Stimulated activated CD8-positive, alpha-beta memory T cell treated with anti-CD3 and anti-CD28 coated beads, Interleukin-15, amount 100 ng/mL, for 24 hours (primary cell): ENCODE measurements at regions not wholly inside any gene's neighbourhood (a gene's known extent, or its start where the extent isn't known, plus 50 kb on each side); places are given as distances from the start of the nearest gene placed in this dataset.

Source experiments
- DNase-seq: peaks from one replicate; pipeline ENCODE4 v3.0.0-alpha.2; 2020; ENCODE audit warnings: low read depth

- no peak for DNase-seq
Measured at GRCh38 chr5:117212866-117213265, 638.2 kb upstream of the SEMA6A start.

GRCh38 chr5:117210796-117211195 is 636.2 kb upstream of the SEMA6A start:
- DNase-seq = no peak

GRCh38 chr5:117209479-117209878 is 634.9 kb upstream of the SEMA6A start:
- DNase-seq = no peak

DNA sequence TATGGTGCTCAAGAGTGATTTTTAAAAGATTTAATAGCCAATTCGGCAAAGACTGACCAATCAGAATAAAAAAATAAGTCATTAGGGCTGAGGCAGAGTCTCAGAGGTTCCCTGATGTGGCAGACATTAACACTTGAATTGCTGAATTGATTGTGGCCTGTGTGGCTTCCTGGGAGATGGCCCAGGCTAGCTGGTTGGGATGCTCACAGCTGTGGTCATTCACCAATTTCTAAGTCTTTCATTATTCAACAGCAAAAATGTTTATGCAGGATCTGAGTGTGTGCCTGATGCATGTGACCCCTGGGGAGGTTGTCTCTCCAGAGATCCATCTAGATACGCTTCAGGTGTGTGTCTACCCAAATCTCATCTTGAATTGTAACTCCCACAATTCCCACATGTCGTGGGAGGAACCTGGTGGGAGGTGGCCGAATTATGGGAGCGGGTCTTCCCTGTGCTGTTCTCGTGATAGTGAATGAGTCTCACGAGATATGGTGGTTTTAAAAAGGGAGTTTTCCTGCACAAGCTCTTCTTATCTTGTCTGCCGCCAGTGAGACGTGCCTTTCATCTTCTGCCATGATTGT is 632.6 kb upstream of the SEMA6A start:
- no peak for DNase-seq

DNA sequence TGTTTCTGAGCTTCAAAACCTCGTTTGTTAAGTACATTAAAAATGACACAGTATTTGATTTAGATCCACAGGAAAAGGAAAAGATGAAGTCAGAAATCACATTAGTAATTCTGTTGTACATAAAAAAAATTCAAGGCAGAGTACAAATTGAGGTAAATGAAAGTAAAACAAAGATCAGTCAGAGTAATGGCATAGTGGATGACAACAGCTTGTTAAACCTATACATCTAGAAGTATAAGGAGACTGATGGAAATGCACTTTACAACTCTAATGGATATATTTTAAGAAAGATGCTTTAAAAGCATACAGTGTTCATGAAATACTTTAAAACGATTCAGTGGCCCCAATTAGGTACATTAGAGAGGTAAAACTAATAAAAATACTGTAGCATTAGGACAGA is 631.3 kb upstream of the SEMA6A start:
- no peak for DNase-seq

- no peak for DNase-seq
Measured at GRCh38 chr5:117204926-117205869, 630.6 kb upstream of the SEMA6A start.

DNA sequence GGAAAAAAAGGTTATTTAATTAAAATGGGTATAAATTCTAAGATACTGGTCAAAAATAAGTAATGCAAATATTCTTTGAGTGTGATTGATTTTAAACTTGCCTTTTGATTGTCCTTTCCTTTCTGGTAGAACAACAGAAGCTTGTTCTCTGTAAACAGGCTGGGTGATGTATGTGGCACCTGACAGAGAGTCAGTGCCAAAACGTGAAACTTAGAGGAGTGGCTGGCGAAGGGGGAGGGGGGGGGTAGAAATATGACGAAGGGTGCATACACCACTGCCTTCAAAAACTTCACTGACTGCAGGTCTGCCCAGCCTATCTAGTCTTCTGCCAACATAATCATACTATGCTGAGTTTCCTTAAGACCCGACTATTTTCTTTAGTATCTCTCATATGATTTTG is 629.8 kb upstream of the SEMA6A start:
- DNase-seq = no peak

GRCh38 chr5:117203584-117203983 is 629.0 kb upstream of the SEMA6A start:
- DNase-seq = no peak

DNA sequence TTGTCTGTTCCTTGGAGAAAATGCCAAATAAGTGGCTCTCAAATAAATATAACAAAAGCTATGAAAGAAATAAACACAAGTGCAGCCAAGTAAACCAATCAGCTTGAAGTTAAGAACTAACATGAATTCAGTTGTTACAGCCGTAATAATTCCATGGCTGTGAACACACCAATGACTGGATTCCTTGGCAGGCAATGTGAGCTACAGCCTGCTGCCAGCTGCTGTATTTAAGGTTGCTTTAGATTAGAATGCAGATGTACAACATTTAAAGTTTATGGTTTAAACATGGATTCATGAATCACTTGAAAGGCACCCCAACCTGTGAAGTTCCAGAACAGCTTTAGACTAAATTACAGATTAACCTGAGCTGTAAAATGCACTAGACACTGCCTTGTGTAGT is 626.4 kb upstream of the SEMA6A start:
- no peak for DNase-seq

GRCh38 chr5:117195076-117195475 is 620.5 kb upstream of the SEMA6A start:
- no peak for DNase-seq

- DNase-seq = no peak
Measured at GRCh38 chr5:117191251-117191650, 616.6 kb upstream of the SEMA6A start.

GRCh38 chr5:117189784-117190183 is 615.2 kb upstream of the SEMA6A start:
- DNase-seq = no peak

GRCh38 chr5:117188211-117188610 is 613.6 kb upstream of the SEMA6A start:
- no peak for DNase-seq

DNA sequence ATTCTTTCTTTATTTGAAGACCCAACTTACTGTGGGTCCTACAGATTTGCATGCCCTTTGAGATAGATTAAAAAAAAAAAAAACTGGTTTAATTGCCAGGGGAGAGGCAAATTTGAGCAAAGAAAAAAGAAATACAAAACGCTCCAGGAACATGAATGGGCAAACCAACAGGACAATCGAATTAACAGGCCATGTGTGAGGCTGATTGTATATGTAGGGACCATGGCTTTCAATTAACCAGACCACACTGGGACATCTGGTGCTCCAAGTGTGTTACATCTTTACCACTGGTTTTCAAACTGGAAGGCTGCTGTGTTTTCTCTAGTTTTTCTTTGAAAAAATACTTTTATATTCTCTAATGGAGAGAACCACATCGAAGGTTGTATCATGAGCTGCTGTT is 612.1 kb upstream of the SEMA6A start:
- no peak for DNase-seq

DNA sequence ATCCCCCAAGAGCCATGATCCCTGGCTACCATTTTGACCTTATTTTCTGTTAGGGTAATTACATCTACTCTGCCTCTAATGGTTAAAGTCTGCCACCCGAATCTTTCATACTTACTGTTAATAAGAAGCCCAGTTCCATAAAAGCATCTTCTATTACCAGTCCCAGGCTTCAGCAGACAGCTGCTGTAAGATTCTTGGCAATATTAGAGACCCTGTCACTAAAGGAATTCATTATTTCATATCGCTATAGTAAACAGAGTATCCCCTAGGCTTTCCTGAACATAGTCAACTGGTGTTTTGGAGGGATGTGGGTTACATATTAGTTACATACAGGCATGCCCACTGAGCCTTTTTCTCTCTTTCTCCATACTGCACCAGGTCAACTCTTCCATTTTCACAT is 608.7 kb upstream of the SEMA6A start:
- no peak for DNase-seq

- DNase-seq = no peak
Measured at GRCh38 chr5:117182104-117182503, 607.5 kb upstream of the SEMA6A start.

DNA sequence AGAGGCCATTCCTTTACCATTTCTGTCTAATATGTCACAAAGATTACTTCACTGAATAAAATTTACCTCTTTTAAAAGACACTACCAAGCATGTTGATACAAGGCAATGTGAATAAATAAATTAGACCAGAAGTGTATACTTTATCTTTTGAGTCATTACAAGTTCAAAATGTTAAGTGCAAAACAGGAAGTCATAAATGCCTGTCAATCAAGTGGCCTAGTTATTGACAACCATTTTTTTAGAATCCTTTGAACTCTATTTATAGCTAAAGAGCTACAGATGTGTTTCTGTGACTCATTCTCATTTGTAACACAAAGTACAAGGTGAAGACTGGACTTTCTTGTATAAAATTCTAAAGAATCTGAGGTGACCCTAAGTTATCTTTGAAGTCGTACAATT is 602.7 kb upstream of the SEMA6A start:
- no peak for DNase-seq

GRCh38 chr5:117165068-117165467 is 590.4 kb upstream of the SEMA6A start:
- DNase-seq = no peak

DNA sequence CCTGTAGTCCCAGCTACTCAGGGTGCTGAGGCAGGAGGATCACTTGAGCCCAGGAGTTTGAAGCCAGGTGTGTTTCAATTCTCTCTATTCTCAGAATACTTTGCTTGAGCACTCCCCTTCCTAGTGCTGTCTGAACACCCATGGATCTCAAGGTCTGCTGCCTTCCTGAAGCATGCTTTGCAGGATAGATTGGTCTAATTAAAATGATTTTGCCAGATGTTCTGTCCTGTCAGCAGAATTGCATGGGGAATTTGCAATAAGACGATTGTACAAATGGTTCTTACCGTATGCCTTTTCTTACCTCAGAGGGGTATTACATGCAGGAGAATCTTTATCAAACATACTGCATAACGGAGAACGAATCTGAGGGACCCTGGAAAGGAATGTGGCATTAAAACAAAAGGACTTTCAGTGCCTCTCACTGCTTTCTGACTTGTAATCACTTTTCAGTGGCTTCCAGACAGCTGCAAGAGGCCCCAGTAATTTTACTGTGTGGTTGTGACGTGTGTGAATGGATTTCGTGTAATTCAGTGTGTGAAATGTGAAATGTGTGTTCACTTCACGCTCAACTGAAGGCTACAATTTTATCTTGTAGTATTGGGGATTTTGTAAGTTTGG is 587.2 kb upstream of the SEMA6A start:
- no peak for DNase-seq

- no peak for DNase-seq
Measured at GRCh38 chr5:117160391-117160790, 585.8 kb upstream of the SEMA6A start.

- no peak for DNase-seq
Measured at GRCh38 chr5:117149312-117149711, 574.7 kb upstream of the SEMA6A start.

DNA sequence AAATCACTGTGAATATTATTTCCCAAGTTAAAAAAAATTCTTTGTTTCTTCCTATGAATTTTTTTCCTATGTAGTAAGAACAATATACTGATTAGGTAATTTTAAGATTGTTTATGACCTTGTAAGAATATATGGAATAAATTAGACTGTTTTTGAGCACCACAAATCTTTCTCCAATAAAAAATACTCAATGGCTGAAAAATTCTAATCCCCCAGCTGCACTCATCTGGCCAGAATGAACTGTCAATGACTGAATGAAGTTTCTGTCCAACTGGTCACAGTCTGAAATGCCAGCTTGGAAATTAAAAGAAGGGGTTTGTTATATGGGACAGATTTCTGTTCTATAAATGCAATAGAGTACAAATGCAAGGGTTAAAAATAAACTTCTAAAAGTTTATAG is 569.5 kb upstream of the SEMA6A start:
- DNase-seq = no peak

DNA sequence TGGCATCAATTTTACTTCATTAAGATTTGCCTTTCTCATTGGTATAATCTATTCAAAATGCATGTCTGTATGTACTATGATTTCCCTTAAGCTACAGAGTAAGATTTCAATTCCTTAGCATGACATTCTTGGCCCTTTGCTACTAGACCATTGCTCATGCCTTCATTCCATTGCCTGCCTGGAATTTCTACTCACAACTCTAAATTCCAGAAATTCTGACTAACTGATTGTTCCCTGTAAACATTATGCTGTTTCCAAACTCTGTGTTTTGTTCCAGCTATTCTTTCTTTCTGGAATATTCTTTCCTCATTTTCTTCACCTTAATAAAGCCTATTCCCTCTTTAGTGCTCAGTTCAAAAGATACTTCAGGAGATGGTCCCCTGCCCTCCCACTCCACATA is 568.8 kb upstream of the SEMA6A start:
- DNase-seq = no peak
